ENCODE measurements at regions not wholly inside any gene's neighbourhood (a gene's known extent, or its start where the extent isn't known, plus 50 kb on each side); places are given as distances from the start of the nearest gene placed in this dataset.

DNA sequence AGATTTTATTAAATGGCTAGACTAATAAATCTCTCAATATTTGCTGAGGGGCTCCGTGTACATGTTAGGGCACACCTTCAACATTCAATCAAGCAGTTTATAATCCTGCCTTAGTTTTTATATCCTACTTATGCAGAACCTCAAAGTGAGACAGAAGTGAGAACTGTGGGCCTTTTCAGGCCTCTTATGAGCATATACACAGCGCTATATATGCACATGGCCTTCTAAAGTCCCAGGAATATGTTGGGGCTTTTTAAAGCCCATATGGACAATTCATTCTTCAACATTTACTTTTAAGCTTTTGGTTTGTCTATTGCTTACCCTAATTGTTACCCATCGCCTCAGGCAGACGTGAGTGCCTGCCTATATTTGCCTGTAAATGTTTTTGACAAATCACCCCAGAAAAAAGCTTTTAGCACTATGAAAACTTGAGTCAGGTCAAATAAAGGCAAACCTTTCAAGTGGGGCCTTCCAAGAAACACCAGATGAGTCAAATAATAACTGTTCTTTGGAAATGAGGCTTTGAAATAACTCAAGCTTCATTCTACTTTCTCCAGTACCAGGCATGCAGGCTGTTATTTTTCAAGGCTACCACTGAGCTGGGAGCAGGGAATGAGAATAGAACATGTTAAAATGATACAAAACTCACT lies 58.2 kb downstream of the ESM1 start:
- Histone ChIP-seq H3K9me3 (peaks cover 0 to 10% (median 0%) of the 10 kb centered on the region in 4 donors), H3K36me3 (no peaks in the 10 kb centered on the region), H3K4me3 (no peak overlapping the region), H3K4me1 (no peaks in the 10 kb centered on the region), H3K27ac (no peak overlapping the region), H3K27me3 (no peaks in the 10 kb centered on the region)
- DNase-seq = no peak
- TF ChIP-seq POLR2A (IDR thresholded peaks at IDR 0.05) = no peak
- TF ChIP-seq CTCF (IDR thresholded peaks at IDR 0.05) = no peak

DNA sequence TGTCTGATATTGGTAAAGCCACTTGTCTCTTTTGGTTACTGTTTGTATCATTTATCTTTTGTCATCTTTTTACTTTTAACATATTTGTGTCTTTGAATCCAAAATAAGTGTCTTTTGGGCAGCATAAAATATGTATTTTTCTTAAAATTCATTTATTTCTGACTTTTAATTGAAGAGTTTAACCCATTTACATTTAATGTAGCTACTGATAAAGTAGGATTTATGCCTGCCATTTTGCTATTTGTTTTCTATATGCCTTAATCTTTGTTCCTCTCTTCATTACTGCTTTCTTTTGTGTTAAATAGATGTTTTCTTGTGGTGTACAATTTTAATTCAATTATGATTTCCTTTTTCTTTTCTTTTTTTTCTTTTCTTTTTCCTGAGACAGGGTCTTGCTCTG lies 60.9 kb downstream of the ESM1 start:
- no peak for TF ChIP-seq CTCF (IDR thresholded peaks at IDR 0.05)
- TF ChIP-seq POLR2A (IDR thresholded peaks at IDR 0.05) = no peak
- no peaks in the 10 kb centered on the region for H3K36me3 ChIP-seq
- no peaks in the 10 kb centered on the region for H3K27me3 ChIP-seq
- H3K9me3 ChIP-seq = peaks cover 0 to 10% (median 0%) of the 10 kb centered on the region in 4 donors
- DNase-seq = no peak
- no peak overlapping the region for H3K27ac ChIP-seq
- no peak overlapping the region for H3K4me3 ChIP-seq
- H3K4me1 ChIP-seq = no peaks in the 10 kb centered on the region

DNA sequence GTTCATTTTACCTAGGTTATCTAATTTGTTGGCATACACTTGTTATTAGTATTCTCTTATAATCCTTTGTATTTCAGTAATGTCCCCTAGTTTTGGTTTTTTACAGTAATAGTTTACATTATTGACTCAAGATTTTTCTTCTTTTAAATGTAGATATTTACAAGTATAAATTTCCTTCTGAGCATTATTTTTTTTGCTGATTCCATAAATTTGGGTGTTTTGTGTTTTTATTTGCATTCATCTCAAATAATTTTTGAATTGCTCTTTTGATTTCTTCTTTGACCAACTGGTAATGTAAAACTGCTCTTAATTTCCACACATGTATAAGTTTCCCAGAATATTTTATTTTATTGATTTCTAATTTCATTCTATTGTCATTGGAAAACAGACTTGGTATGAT lies 68.1 kb downstream of the ESM1 start:
- no peak overlapping the region for H3K27ac ChIP-seq
- H3K36me3 ChIP-seq = no peaks in the 10 kb centered on the region
- H3K27me3 ChIP-seq = no peaks in the 10 kb centered on the region
- H3K4me1 ChIP-seq = no peaks in the 10 kb centered on the region
- no peak overlapping the region for H3K4me3 ChIP-seq
- TF ChIP-seq CTCF (IDR thresholded peaks at IDR 0.05) (no peak), POLR2A (IDR thresholded peaks at IDR 0.05) (no peak)
- DNase-seq = no peak
- H3K9me3 ChIP-seq = no peaks in the 10 kb centered on the region

- no peaks in the 10 kb centered on the region for H3K36me3 ChIP-seq
- no peaks in the 10 kb centered on the region for H3K27me3 ChIP-seq
- H3K4me1 ChIP-seq = no peaks in the 10 kb centered on the region
- H3K9me3 ChIP-seq = no peaks in the 10 kb centered on the region
- TF ChIP-seq CTCF (IDR thresholded peaks at IDR 0.05) = no peak
- no peak for TF ChIP-seq POLR2A (IDR thresholded peaks at IDR 0.05)
- H3K4me3 ChIP-seq = no peak overlapping the region
- H3K27ac ChIP-seq = no peak overlapping the region
- DNase-seq = no peak
These were observed 69.8 kb downstream of the ESM1 start for GRCh38 chr5:54915466-54916027.

- H3K9me3 ChIP-seq = no peaks in the 10 kb centered on the region
- H3K27me3 ChIP-seq = no peaks in the 10 kb centered on the region
- H3K27ac ChIP-seq = no peak overlapping the region
- H3K4me1 ChIP-seq = no peaks in the 10 kb centered on the region
- no peak for DNase-seq
- H3K36me3 ChIP-seq = no peaks in the 10 kb centered on the region
- TF ChIP-seq CTCF (IDR thresholded peaks at IDR 0.05) = no peak
- no peak for TF ChIP-seq POLR2A (IDR thresholded peaks at IDR 0.05)
- H3K4me3 ChIP-seq = no peak overlapping the region
These were observed 73.4 kb downstream of the ESM1 start for GRCh38 chr5:54912021-54912420.

Data from Peyer's patch (tissue), 4 donors.